Upper lobe of left lung (tissue), 4 donors: ENCODE measurements at regions not wholly inside any gene's neighbourhood (a gene's known extent, or its start where the extent isn't known, plus 50 kb on each side); places are given as distances from the start of the nearest gene placed in this dataset.

Source experiments
- POLR2A ChIP-seq, 4 donors: fragments of 450-650 bp; IDR thresholded peaks; one replicate each; pipeline ENCODE4 v1.5.1; 2016 to 2017; ENCODE audit warnings: antibody characterized with exemption in 4 of 4, mild to moderate bottlenecking in 2 of 4
- TF ChIP-seq, protein P1 (sequence below), 6 experiments: fragments of 450-650 bp in 4 of 6; fragments of 200-600 bp in 2 of 6; sonication (generic) in 2 of 6; IDR thresholded peaks; one replicate each; pipeline ENCODE4 v1.5.1; 2016 to 2019; ENCODE audit warnings: antibody characterized with exemption in 6 of 6

DNA sequence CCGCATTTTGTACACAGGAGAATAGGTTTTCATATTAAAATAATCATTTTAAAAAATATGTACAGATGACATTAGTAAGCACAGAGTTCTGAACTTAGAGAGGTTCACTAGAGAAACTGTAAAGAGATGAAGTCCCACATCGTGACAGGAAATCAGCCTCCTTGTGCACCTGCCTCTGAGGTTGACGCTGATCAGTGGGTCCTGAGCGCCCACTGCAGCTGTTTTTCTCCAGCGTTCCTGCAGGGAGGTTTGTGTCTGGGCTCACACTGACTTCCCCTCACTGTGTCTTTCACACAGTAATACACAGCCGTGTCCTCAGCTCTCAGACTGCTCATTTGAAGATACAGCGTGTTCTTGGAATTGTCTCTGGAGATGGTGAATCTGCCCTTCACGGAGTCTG lies 561.5 kb downstream of the TMEM121 start:
- TF ChIP-seq POLR2A (IDR thresholded peaks at IDR 0.05): no peak
- TF ChIP-seq, protein P1, sequence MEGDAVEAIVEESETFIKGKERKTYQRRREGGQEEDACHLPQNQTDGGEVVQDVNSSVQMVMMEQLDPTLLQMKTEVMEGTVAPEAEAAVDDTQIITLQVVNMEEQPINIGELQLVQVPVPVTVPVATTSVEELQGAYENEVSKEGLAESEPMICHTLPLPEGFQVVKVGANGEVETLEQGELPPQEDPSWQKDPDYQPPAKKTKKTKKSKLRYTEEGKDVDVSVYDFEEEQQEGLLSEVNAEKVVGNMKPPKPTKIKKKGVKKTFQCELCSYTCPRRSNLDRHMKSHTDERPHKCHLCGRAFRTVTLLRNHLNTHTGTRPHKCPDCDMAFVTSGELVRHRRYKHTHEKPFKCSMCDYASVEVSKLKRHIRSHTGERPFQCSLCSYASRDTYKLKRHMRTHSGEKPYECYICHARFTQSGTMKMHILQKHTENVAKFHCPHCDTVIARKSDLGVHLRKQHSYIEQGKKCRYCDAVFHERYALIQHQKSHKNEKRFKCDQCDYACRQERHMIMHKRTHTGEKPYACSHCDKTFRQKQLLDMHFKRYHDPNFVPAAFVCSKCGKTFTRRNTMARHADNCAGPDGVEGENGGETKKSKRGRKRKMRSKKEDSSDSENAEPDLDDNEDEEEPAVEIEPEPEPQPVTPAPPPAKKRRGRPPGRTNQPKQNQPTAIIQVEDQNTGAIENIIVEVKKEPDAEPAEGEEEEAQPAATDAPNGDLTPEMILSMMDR (IDR thresholded peaks at IDR 0.05): no peak
